H9 (cell line): ENCODE measurements at regions not wholly inside any gene's neighbourhood (a gene's known extent, or its start where the extent isn't known, plus 50 kb on each side); places are given as distances from the start of the nearest gene placed in this dataset.

Source experiments
- DNase-seq: peaks from one replicate; pipeline ENCODE4 v3.0.0-alpha.2; 2017
- H2AFZ ChIP-seq: one replicate; pipeline ENCODE4 v1.6.1; 2013; ENCODE audit warnings: mild to moderate bottlenecking, low read length, control low read depth, moderate library complexity
- H2AK5ac ChIP-seq: 2 replicates; pipeline ENCODE4 v1.6.1; 2013; ENCODE audit warnings: low read length, control low read depth, mixed read lengths; ENCODE audit not compliant: insufficient read length
- H2BK120ac ChIP-seq: one replicate; pipeline ENCODE4 v1.6.1; 2013; ENCODE audit warnings: low read depth, mild to moderate bottlenecking, low read length, control low read depth, inconsistent platforms; ENCODE audit not compliant: poor library complexity, severe bottlenecking
- H2BK12ac ChIP-seq: 2 replicates; pipeline ENCODE4 v1.6.1; 2013; ENCODE audit warnings: low read length, control low read depth, mixed read lengths, low read depth; ENCODE audit not compliant: insufficient read length
- H2BK15ac ChIP-seq: 2 replicates; pipeline ENCODE4 v1.6.1; 2013; ENCODE audit warnings: low read depth, low read length, control low read depth
- H2BK20ac ChIP-seq: one replicate; pipeline ENCODE4 v1.6.1; 2013; ENCODE audit warnings: low read depth, mild to moderate bottlenecking, low read length, control low read depth, inconsistent platforms; ENCODE audit not compliant: poor library complexity, severe bottlenecking
- H2BK5ac ChIP-seq: 2 replicates; pipeline ENCODE4 v1.6.1; 2013; ENCODE audit warnings: low read length, control low read depth, mixed read lengths; ENCODE audit not compliant: insufficient read length
- H3K14ac ChIP-seq: 2 replicates; pipeline ENCODE4 v1.6.1; 2013; ENCODE audit warnings: low read length, control low read depth; ENCODE audit not compliant: insufficient read depth
- H3K18ac ChIP-seq: 2 replicates; pipeline ENCODE4 v1.6.1; 2013; ENCODE audit warnings: low read depth, mild to moderate bottlenecking, mixed read lengths, low read length, control low read depth; ENCODE audit not compliant: insufficient read length
- H3K23ac ChIP-seq: 2 replicates; pipeline ENCODE4 v1.6.1; 2013; ENCODE audit warnings: low read length, control low read depth, mixed read lengths, low read depth; ENCODE audit not compliant: insufficient read length
- H3K23me2 ChIP-seq: 2 replicates; pipeline ENCODE4 v1.6.1; 2013; ENCODE audit warnings: low read depth, mild to moderate bottlenecking, mixed read lengths, low read length, control low read depth; ENCODE audit not compliant: insufficient read length, poor library complexity, severe bottlenecking
- H3K27ac ChIP-seq: 2 replicates; pipeline ENCODE4 v1.5.1; 2013; ENCODE audit warnings: low read length, control low read depth, mixed read lengths, low read depth; ENCODE audit not compliant: insufficient read length
- H3K27me3 ChIP-seq: 2 replicates; pipeline ENCODE4 v1.6.1; 2013; ENCODE audit warnings: low read length, control low read depth, inconsistent platforms; ENCODE audit not compliant: insufficient read depth
- H3K4ac ChIP-seq: 2 replicates; pipeline ENCODE4 v1.6.1; 2013; ENCODE audit warnings: low read depth, mild to moderate bottlenecking, control low read depth, inconsistent platforms, low read length, moderate library complexity
- H3K4me1 ChIP-seq: 2 replicates; pipeline ENCODE4 v1.6.1; 2013; ENCODE audit warnings: low read length, control low read depth, inconsistent platforms; ENCODE audit not compliant: insufficient read depth
- H3K4me2 ChIP-seq: 2 replicates; pipeline ENCODE4 v1.6.1; 2013; ENCODE audit warnings: low read length, control low read depth, mixed read lengths; ENCODE audit not compliant: insufficient read length, insufficient read depth
- H3K56ac ChIP-seq: 2 replicates; pipeline ENCODE4 v1.6.1; 2013; ENCODE audit warnings: low read depth, mild to moderate bottlenecking, mixed read lengths, low read length, control low read depth; ENCODE audit not compliant: insufficient read length
- H3K79me1 ChIP-seq: 2 replicates; pipeline ENCODE4 v1.6.1; 2013; ENCODE audit warnings: low read depth, mild to moderate bottlenecking, moderate library complexity, low read length, control low read depth, inconsistent platforms; ENCODE audit not compliant: insufficient read depth, poor library complexity, severe bottlenecking
- H3K79me2 ChIP-seq: 2 replicates; pipeline ENCODE4 v1.6.1; 2013; ENCODE audit warnings: low read length, control low read depth, inconsistent platforms; ENCODE audit not compliant: insufficient read depth
- H3K9ac ChIP-seq: 2 replicates; pipeline ENCODE4 v1.6.1; 2013; ENCODE audit warnings: low read length, control low read depth, mixed read lengths; ENCODE audit not compliant: insufficient read length; ENCODE audit errors: extremely low read depth
- H3K9me3 ChIP-seq: one replicate; pipeline ENCODE4 v1.6.1; 2013; ENCODE audit warnings: low read depth, low read length, inconsistent platforms; ENCODE audit not compliant: control insufficient read depth
- H3T11ph ChIP-seq: one replicate; pipeline ENCODE4 v1.6.1; 2013; ENCODE audit warnings: mild to moderate bottlenecking, low read length, control low read depth, inconsistent platforms
- H4K20me1 ChIP-seq: one replicate; pipeline ENCODE4 v1.6.1; 2013; ENCODE audit not compliant: control insufficient read depth, insufficient read length, insufficient read depth
- H4K5ac ChIP-seq: 2 replicates; pipeline ENCODE4 v1.6.1; 2013; ENCODE audit warnings: low read depth, mild to moderate bottlenecking, mixed read lengths, low read length, control low read depth; ENCODE audit not compliant: insufficient read length
- H4K8ac ChIP-seq: replicated peaks from 2 replicates; pipeline ENCODE4 v1.6.1; 2013; ENCODE audit warnings: low read length, control low read depth, mixed read lengths, low read depth; ENCODE audit not compliant: insufficient read length
- H4K91ac ChIP-seq: 2 replicates; pipeline ENCODE4 v1.6.1; 2013; ENCODE audit warnings: low read depth, mild to moderate bottlenecking, moderate library complexity, mixed read lengths, low read length, control low read depth; ENCODE audit not compliant: insufficient read length
- H3K27ac Mint-ChIP-seq, 3 experiments: 2 replicates in 2 of 3; 3 replicates in 1 of 3; pipeline ENCODE4 v1.8.0; 2020 to 2021; ENCODE audit warnings: mixed read lengths in 3 of 3, mild to moderate bottlenecking in 1 of 3, moderate library complexity in 1 of 3
- H3K27me3 Mint-ChIP-seq: 2 replicates; pipeline ENCODE4 v1.8.0; 2021; ENCODE audit warnings: low read depth, mild to moderate bottlenecking, moderate library complexity, mixed read lengths
- H3K36me3 Mint-ChIP-seq, 3 experiments: 2 replicates in 2 of 3; 3 replicates in 1 of 3; pipeline ENCODE4 v1.8.0; 2020 to 2021; ENCODE audit warnings: low read depth in 3 of 3, mixed read lengths in 3 of 3; ENCODE audit not compliant: insufficient read depth in 1 of 3
- H3K4me1 Mint-ChIP-seq, 2 experiments: 2 replicates each; pipeline ENCODE4 v1.8.0; 2020; ENCODE audit warnings: mixed read lengths in 2 of 2
- H3K4me3 Mint-ChIP-seq, 2 experiments: 2 replicates in 1 of 2; 3 replicates in 1 of 2; pipeline ENCODE4 v1.8.0; 2020 to 2021; ENCODE audit warnings: mild to moderate bottlenecking in 2 of 2, mixed read lengths in 2 of 2, moderate library complexity in 1 of 2
- H3K9me3 Mint-ChIP-seq, 2 experiments: 2 replicates in 1 of 2; 3 replicates in 1 of 2; pipeline ENCODE4 v1.8.0; 2020; ENCODE audit warnings: mild to moderate bottlenecking in 2 of 2, mixed read lengths in 2 of 2, moderate library complexity in 1 of 2
- CTCF ChIP-seq: fragments of 200-600 bp; sonication (generic); conservative IDR thresholded peaks from 3 replicates; pipeline ENCODE4 v1.8.0; 2021; ENCODE audit warnings: antibody characterized with exemption, mild to moderate bottlenecking
- WGBS: extraction: QIAGEN DNeasy Blood & Tissue Kit; methylation state at CpG from one replicate; pipeline ENCODE4 v1.1.7; 2013; ENCODE audit warnings: missing lambda C conversion rate, low lambda C conversion rate, mixed read lengths; ENCODE audit not compliant: insufficient read length; ENCODE audit errors: extremely low coverage; 5-methylcytosine and 5-hydroxymethylcytosine counted together

DNA sequence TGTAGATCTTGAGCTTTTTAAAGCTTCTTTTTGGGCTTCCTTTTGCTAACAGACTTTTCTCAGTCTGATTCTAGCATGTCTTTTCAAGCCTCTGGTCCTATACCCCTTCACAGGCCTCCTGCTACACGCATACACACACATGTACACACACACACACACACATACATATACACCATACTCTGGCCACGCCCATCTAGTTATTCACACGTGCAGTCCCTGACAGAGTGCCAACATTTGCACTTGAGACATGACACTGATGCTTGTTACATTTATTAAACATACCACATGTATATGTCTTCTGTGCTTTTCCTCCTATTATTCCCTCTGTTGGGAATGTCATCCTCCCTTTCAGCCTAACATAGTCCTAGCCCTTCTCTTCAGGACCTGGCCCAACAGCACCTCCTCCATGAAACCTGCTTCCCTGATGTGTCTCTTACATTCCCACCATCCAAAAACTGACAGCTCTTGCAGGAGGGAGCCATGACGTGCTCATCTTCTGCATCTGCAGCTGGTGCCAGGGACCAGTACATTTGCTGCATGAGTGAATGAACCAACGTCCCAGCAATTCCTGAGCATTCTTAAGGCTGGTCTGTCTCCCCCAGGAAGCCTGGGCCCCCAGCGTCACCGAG lies 222.1 kb downstream of the ARHGAP12 start:
- Histone ChIP-seq H3K27me3 (no peaks in the 10 kb centered on the region), H2AK5ac (no peak overlapping the region), H2BK15ac (no peak overlapping the region), H2BK5ac (no peak overlapping the region), H3K23me2 (no peaks in the 10 kb centered on the region), H3K4ac (no peak overlapping the region), H3K56ac (no peak overlapping the region), H3K4me2 (no peak overlapping the region), H4K8ac (no peak overlapping the region), H3K27ac (no peak overlapping the region), H3K9me3 (peaks cover 15% of the 10 kb centered on the region), H3K4me1 (no peaks in the 10 kb centered on the region; the same call in 1 of the 2 replicates), H2AFZ (no peak overlapping the region), H4K5ac (no peak overlapping the region), H3K79me1 (no peaks in the 10 kb centered on the region), H3K79me2 (no peaks in the 10 kb centered on the region), H3K18ac (no peak overlapping the region), H3K23ac (no peak overlapping the region), H3K14ac (no peak overlapping the region), H4K20me1 (no peaks in the 10 kb centered on the region), H2BK120ac (no peak overlapping the region), H4K91ac (no peak overlapping the region), H3K9ac (no peak overlapping the region), H2BK20ac (no peak overlapping the region), H2BK12ac (no peak overlapping the region), H3T11ph (no peak overlapping the region)
- Mint-ChIP-seq H3K36me3 (peaks cover 25 to 57% (median 34%) of the 10 kb centered on the region in 3 experiments), H3K4me1 (peaks cover 22 to 23% of the 10 kb centered on the region in 2 experiments), H3K27me3 (peaks cover 4% of the 10 kb centered on the region), H3K27ac (no peak overlapping the region), H3K4me3 (no peak overlapping the region), H3K9me3 (peaks cover 53 to 55% of the 10 kb centered on the region in 2 experiments)
- no CpG with 5 or more reads among the region's 7 CpGs for WGBS
- TF ChIP-seq CTCF = no peak
- no peak for DNase-seq
